Lung (tissue), 11 donors: ENCODE measurements at regions not wholly inside any gene's neighbourhood (a gene's known extent, or its start where the extent isn't known, plus 50 kb on each side); places are given as distances from the start of the nearest gene placed in this dataset.
A peak's percentile ranks its signal among the peaks of the same experiment; 100 is the strongest.

Experiments
- ATAC-seq: fragments of 200-7000 bp; cut with Tn5 transposase; one replicate; pipeline ENCODE4 v1.9.1; 2020; ENCODE audit warnings: moderate number of reproducible peaks; ENCODE audit not compliant: insufficient read depth, low FRiP score
- DNase-seq, 3 donors: peaks; one replicate each; pipeline ENCODE4 v3.0.0-alpha.2; 2013 to 2017
- H3K27ac ChIP-seq, 2 donors: one replicate each; pipeline ENCODE4 v1.5.1; 2013; ENCODE audit warnings: mild to moderate bottlenecking in 2 of 2, moderate library complexity in 2 of 2, control low read depth in 1 of 2, inconsistent platforms in 1 of 2, low read depth in 1 of 2, low read length in 1 of 2
- H3K27me3 ChIP-seq, 3 donors: one replicate each; pipeline ENCODE4 v1.5.1; 2013; ENCODE audit warnings: low read length in 2 of 3; ENCODE audit not compliant: control insufficient read depth in 3 of 3, insufficient read depth in 3 of 3
- H3K36me3 ChIP-seq, 4 donors: one replicate each; pipeline ENCODE4 v1.5.1; 2013; ENCODE audit warnings: low read length in 4 of 4, mild to moderate bottlenecking in 1 of 4, moderate library complexity in 1 of 4; ENCODE audit not compliant: control insufficient read depth in 4 of 4, insufficient read depth in 4 of 4
- H3K4me1 ChIP-seq, 5 donors: one replicate each; pipeline ENCODE4 v1.5.1; 2013; ENCODE audit warnings: low read length in 5 of 5, mild to moderate bottlenecking in 2 of 5, moderate library complexity in 1 of 5; ENCODE audit not compliant: control insufficient read depth in 5 of 5, insufficient read depth in 5 of 5
- H3K4me3 ChIP-seq: one replicate; pipeline ENCODE4 v1.5.1; 2013; ENCODE audit warnings: mild to moderate bottlenecking, control low read depth, moderate library complexity
- H3K9ac ChIP-seq, 2 donors: one replicate each; pipeline ENCODE4 v1.5.1; 2013; ENCODE audit warnings: low read length in 2 of 2, control low read depth in 1 of 2; ENCODE audit not compliant: insufficient read depth in 1 of 2
- H3K9me3 ChIP-seq, 4 donors: one replicate each; pipeline ENCODE4 v1.5.1; 2013; ENCODE audit warnings: low read length in 3 of 4, mild to moderate bottlenecking in 1 of 4, moderate library complexity in 1 of 4; ENCODE audit not compliant: control insufficient read depth in 4 of 4, insufficient read depth in 3 of 4
- CTCF ChIP-seq: IDR thresholded peaks from 2 replicates; pipeline ENCODE4 v1.5.1; 2012; ENCODE audit warnings: mild to moderate bottlenecking; ENCODE audit errors: control extremely low read depth, extremely low read depth
- WGBS, 2 donors: extraction: QIAGEN DNeasy Blood & Tissue Kit; methylation state at CpG; one replicate each; pipeline ENCODE4 v1.1.7; 2013; 5-methylcytosine and 5-hydroxymethylcytosine counted together
- donor health status: control.
- donor health status: control.
- donor health status: Bipolar disorder and iron deficiency.
- donor health status: healthy.
- donor health status: DM: yes; HTN: yes; CAD: no.

- Histone ChIP-seq H3K4me3 (no peak overlapping the region), H3K27me3 (no peaks in the 10 kb centered on the region), H3K9me3 (no peaks in the 10 kb centered on the region), H3K36me3 (no peaks in the 10 kb centered on the region), H3K4me1 (no peaks in the 10 kb centered on the region), H3K9ac (no peak overlapping the region), H3K27ac (no peak overlapping the region)
- ATAC-seq (no peak), DNase-seq (no peak)
- no peak for TF ChIP-seq CTCF
- 69 to 70% methylated on average over 5 of the region's 5 CpGs for WGBS, 2 donors
These were observed 128.0 kb downstream of the ADRA2A start for GRCh38 chr10:111204838-111205237.

DNA sequence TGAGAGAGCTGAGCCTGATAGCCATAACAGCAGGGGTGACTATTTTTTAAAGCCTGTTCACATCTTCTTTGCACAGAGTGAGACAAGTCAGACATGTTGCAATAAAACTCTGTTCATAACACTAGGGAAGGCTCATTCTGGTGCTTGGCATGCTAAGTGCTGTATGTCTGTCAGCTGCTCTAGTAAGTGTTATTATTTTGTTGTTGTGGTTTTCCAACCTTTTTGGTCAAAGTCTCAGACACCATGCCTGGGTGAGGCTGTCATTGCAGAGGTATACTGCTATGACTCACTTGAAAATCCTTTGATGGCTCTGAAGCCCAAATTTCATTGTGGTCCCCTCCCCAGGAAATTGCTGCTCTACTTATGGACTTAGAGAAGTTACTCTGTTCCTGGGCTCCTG, 129.7 kb downstream of the ADRA2A start:
- no peaks in the 10 kb centered on the region for H3K27me3 ChIP-seq
- H3K4me1 ChIP-seq = no peaks in the 10 kb centered on the region
- DNase-seq (no peak), ATAC-seq (no peak)
- no peak overlapping the region for H3K9ac ChIP-seq
- H3K4me3 ChIP-seq = no peak overlapping the region
- no peaks in the 10 kb centered on the region for H3K36me3 ChIP-seq
- TF ChIP-seq CTCF = no peak
- no peak overlapping the region for H3K27ac ChIP-seq
- no peaks in the 10 kb centered on the region for H3K9me3 ChIP-seq

GRCh38 chr10:111207500-111207899, 130.7 kb downstream of the ADRA2A start:
- Histone ChIP-seq H3K9ac (no peak overlapping the region), H3K27me3 (no peaks in the 10 kb centered on the region), H3K4me1 (no peaks in the 10 kb centered on the region), H3K9me3 (no peaks in the 10 kb centered on the region), H3K4me3 (no peak overlapping the region), H3K27ac (no peak overlapping the region), H3K36me3 (no peaks in the 10 kb centered on the region)
- 40 to 52% methylated on average over 5 of the region's 5 CpGs for WGBS, 2 donors
- TF ChIP-seq CTCF = no peak
- no peak for ATAC-seq
- peak in 2 of 3 donors; percentile 2 to 6 for DNase-seq

DNA sequence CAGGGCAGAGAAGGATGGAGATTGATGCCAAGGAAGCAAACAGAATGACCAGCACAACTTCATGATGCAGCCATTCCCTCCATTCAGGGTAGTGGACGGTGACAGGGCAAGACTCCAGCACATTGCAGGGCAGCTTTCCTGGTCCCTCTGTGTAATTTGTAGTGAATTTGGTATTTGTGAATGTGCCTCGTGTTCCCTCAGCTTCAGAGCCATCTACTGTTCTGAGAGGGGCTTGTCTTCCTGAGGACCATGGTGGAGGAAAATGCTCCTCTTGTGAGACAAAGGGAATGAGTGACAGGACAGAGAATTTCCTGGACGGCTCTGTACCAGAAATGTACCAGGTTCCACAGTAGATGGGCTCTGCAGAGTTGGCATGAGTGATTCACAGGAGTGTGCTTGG, 132.1 kb downstream of the ADRA2A start:
- WGBS, 2 donors = 66 to 83% methylated on average over 3 of the region's 3 CpGs
- H3K9me3 ChIP-seq = peaks cover 0 to 3% (median 0%) of the 10 kb centered on the region in 4 donors
- H3K27ac ChIP-seq = no peak overlapping the region
- H3K4me3 ChIP-seq = no peak overlapping the region
- DNase-seq = no peak
- H3K36me3 ChIP-seq = no peaks in the 10 kb centered on the region
- no peak for TF ChIP-seq CTCF
- H3K4me1 ChIP-seq = no peaks in the 10 kb centered on the region
- no peaks in the 10 kb centered on the region for H3K27me3 ChIP-seq
- ATAC-seq = no peak
- H3K9ac ChIP-seq = no peak overlapping the region
